ENCODE measurements at regions not wholly inside any gene's neighbourhood (a gene's known extent, or its start where the extent isn't known, plus 50 kb on each side); places are given as distances from the start of the nearest gene placed in this dataset.

- H3K9me3 ChIP-seq (ENCODE audit: control insufficient read depth, low read length) = no peaks in the 10 kb centered on the region
- DNase-seq = no peak
- no peak overlapping the region for H3K14ac ChIP-seq (ENCODE audit: low read length in 2 of 2)
- H3K27me3 ChIP-seq (ENCODE audit: control insufficient read depth in 1 of 2, insufficient read depth in 1 of 2, low read length in 2 of 2) = no peaks in the 10 kb centered on the region
- no peak overlapping the region for H2AK5ac ChIP-seq (ENCODE audit: low read length, severe bottlenecking)
- no peak overlapping the region for H3K4me2 ChIP-seq (ENCODE audit: low read length, poor library complexity, severe bottlenecking)
- H2BK120ac ChIP-seq (ENCODE audit: low read depth, low read length) = no peak overlapping the region
- no peaks in the 10 kb centered on the region for H3K36me3 ChIP-seq (ENCODE audit: control insufficient read depth in 1 of 2, insufficient read depth in 2 of 2, low read depth in 1 of 2, low read length in 2 of 2)
- 77% methylated on average over 1 of the region's 2 CpGs for WGBS
- no peak overlapping the region for H3K27ac ChIP-seq (ENCODE audit: low read length, poor library complexity, severe bottlenecking)
- H4K8ac ChIP-seq (ENCODE audit: low read length) = no peak overlapping the region
- H2AFZ ChIP-seq (ENCODE audit: low read depth, low read length) = no peak overlapping the region
- H3K4ac ChIP-seq (ENCODE audit: low read depth in 1 of 2, low read length in 2 of 2) = no peak overlapping the region
- H3K4me3 ChIP-seq (ENCODE audit: insufficient read depth in 1 of 2, low read depth in 1 of 2, low read length in 2 of 2) = no peak overlapping the region
- H3K4me1 ChIP-seq (ENCODE audit: control insufficient read depth, insufficient read depth, low read depth, low read length) = no peaks in the 10 kb centered on the region
- H3K9ac ChIP-seq (ENCODE audit: low read length) = no peak overlapping the region
- no peak overlapping the region for H2BK12ac ChIP-seq (ENCODE audit: low read length in 2 of 2)
- no peaks in the 10 kb centered on the region for H3K79me1 ChIP-seq (replicated peaks; ENCODE audit: low read length, poor library complexity, severe bottlenecking)
- no peak overlapping the region for H2BK5ac ChIP-seq (ENCODE audit: low read depth, low read length, poor library complexity, severe bottlenecking)
- no peak overlapping the region for H3K18ac ChIP-seq (ENCODE audit: low read depth in 1 of 2, low read length in 2 of 2)
- no peak overlapping the region for H3K23ac ChIP-seq (ENCODE audit: low read length in 2 of 2)
- no peak overlapping the region for H2BK15ac ChIP-seq (ENCODE audit: low read depth, poor library complexity, severe bottlenecking)
- H4K91ac ChIP-seq (ENCODE audit: low read length) = no peak overlapping the region
Observed at GRCh38 chr7:20012100-20012499, 205.1 kb downstream of the MACC1 start.

- no peaks in the 10 kb centered on the region for H3K79me1 ChIP-seq (replicated peaks; ENCODE audit: low read length, poor library complexity, severe bottlenecking)
- no peak overlapping the region for H3K9ac ChIP-seq (ENCODE audit: low read length)
- no peak overlapping the region for H2AK5ac ChIP-seq (ENCODE audit: low read length, severe bottlenecking)
- no peaks in the 10 kb centered on the region for H3K9me3 ChIP-seq (ENCODE audit: control insufficient read depth, low read length)
- WGBS = no CpG with 5 or more reads among the region's 1 CpG
- H2BK15ac ChIP-seq (ENCODE audit: low read depth, poor library complexity, severe bottlenecking) = no peak overlapping the region
- no peak overlapping the region for H3K4ac ChIP-seq (ENCODE audit: low read depth in 1 of 2, low read length in 2 of 2)
- no peak overlapping the region for H3K23ac ChIP-seq (ENCODE audit: low read length in 2 of 2)
- H3K4me2 ChIP-seq (ENCODE audit: low read length, poor library complexity, severe bottlenecking) = no peak overlapping the region
- H3K27ac ChIP-seq (ENCODE audit: low read length, poor library complexity, severe bottlenecking) = no peak overlapping the region
- no peak overlapping the region for H2BK12ac ChIP-seq (ENCODE audit: low read length in 2 of 2)
- no peak overlapping the region for H3K4me3 ChIP-seq (ENCODE audit: insufficient read depth in 1 of 2, low read depth in 1 of 2, low read length in 2 of 2)
- H3K27me3 ChIP-seq (ENCODE audit: control insufficient read depth in 1 of 2, insufficient read depth in 1 of 2, low read length in 2 of 2) = no peaks in the 10 kb centered on the region
- no peak overlapping the region for H4K8ac ChIP-seq (ENCODE audit: low read length)
- no peak overlapping the region for H2BK120ac ChIP-seq (ENCODE audit: low read depth, low read length)
- no peak overlapping the region for H3K18ac ChIP-seq (ENCODE audit: low read depth in 1 of 2, low read length in 2 of 2)
- H2BK5ac ChIP-seq (ENCODE audit: low read depth, low read length, poor library complexity, severe bottlenecking) = no peak overlapping the region
- no peaks in the 10 kb centered on the region for H3K4me1 ChIP-seq (ENCODE audit: control insufficient read depth, insufficient read depth, low read depth, low read length)
- H2AFZ ChIP-seq (ENCODE audit: low read depth, low read length) = no peak overlapping the region
- H4K91ac ChIP-seq (ENCODE audit: low read length) = no peak overlapping the region
- H3K14ac ChIP-seq (ENCODE audit: low read length in 2 of 2) = no peak overlapping the region
- no peaks in the 10 kb centered on the region for H3K36me3 ChIP-seq (ENCODE audit: control insufficient read depth in 1 of 2, insufficient read depth in 2 of 2, low read depth in 1 of 2, low read length in 2 of 2)
- DNase-seq = no peak
Observed at GRCh38 chr7:20010877-20011276, 206.3 kb downstream of the MACC1 start.

- no peak overlapping the region for H3K27ac ChIP-seq (ENCODE audit: low read length, poor library complexity, severe bottlenecking)
- H2BK15ac ChIP-seq (ENCODE audit: low read depth, poor library complexity, severe bottlenecking) = no peak overlapping the region
- no peaks in the 10 kb centered on the region for H3K4me1 ChIP-seq (ENCODE audit: control insufficient read depth, insufficient read depth, low read depth, low read length)
- no peak overlapping the region for H2BK5ac ChIP-seq (ENCODE audit: low read depth, low read length, poor library complexity, severe bottlenecking)
- no peaks in the 10 kb centered on the region for H3K27me3 ChIP-seq (ENCODE audit: control insufficient read depth in 1 of 2, insufficient read depth in 1 of 2, low read length in 2 of 2)
- no peak overlapping the region for H2BK120ac ChIP-seq (ENCODE audit: low read depth, low read length)
- H3K36me3 ChIP-seq (ENCODE audit: control insufficient read depth in 1 of 2, insufficient read depth in 2 of 2, low read depth in 1 of 2, low read length in 2 of 2) = no peaks in the 10 kb centered on the region
- H3K9ac ChIP-seq (ENCODE audit: low read length) = no peak overlapping the region
- H4K91ac ChIP-seq (ENCODE audit: low read length) = no peak overlapping the region
- H3K9me3 ChIP-seq (ENCODE audit: control insufficient read depth, low read length) = no peaks in the 10 kb centered on the region
- no peak overlapping the region for H3K23ac ChIP-seq (ENCODE audit: low read length in 2 of 2)
- H3K14ac ChIP-seq (ENCODE audit: low read length in 2 of 2) = no peak overlapping the region
- no peak overlapping the region for H4K8ac ChIP-seq (ENCODE audit: low read length)
- no peak overlapping the region for H2AK5ac ChIP-seq (ENCODE audit: low read length, severe bottlenecking)
- no peak overlapping the region for H3K18ac ChIP-seq (ENCODE audit: low read depth in 1 of 2, low read length in 2 of 2)
- no peaks in the 10 kb centered on the region for H3K79me1 ChIP-seq (replicated peaks; ENCODE audit: low read length, poor library complexity, severe bottlenecking)
- H3K4ac ChIP-seq (ENCODE audit: low read depth in 1 of 2, low read length in 2 of 2) = no peak overlapping the region
- no peak for DNase-seq
- H2AFZ ChIP-seq (ENCODE audit: low read depth, low read length) = no peak overlapping the region
- H2BK12ac ChIP-seq (ENCODE audit: low read length in 2 of 2) = no peak overlapping the region
- no peak overlapping the region for H3K4me3 ChIP-seq (ENCODE audit: insufficient read depth in 1 of 2, low read depth in 1 of 2, low read length in 2 of 2)
- no peak overlapping the region for H3K4me2 ChIP-seq (ENCODE audit: low read length, poor library complexity, severe bottlenecking)
Observed at GRCh38 chr7:20007510-20007909, 209.7 kb downstream of the MACC1 start.

- no peak overlapping the region for H2BK5ac ChIP-seq (ENCODE audit: low read depth, low read length, poor library complexity, severe bottlenecking)
- no peaks in the 10 kb centered on the region for H3K27me3 ChIP-seq (ENCODE audit: control insufficient read depth in 1 of 2, insufficient read depth in 1 of 2, low read length in 2 of 2)
- no peak overlapping the region for H3K23ac ChIP-seq (ENCODE audit: low read length in 2 of 2)
- H3K79me1 ChIP-seq (replicated peaks; ENCODE audit: low read length, poor library complexity, severe bottlenecking) = no peaks in the 10 kb centered on the region
- H4K8ac ChIP-seq (ENCODE audit: low read length) = no peak overlapping the region
- no peak overlapping the region for H2BK120ac ChIP-seq (ENCODE audit: low read depth, low read length)
- no CpG with 5 or more reads among the region's 3 CpGs for WGBS
- no peaks in the 10 kb centered on the region for H3K36me3 ChIP-seq (ENCODE audit: control insufficient read depth in 1 of 2, insufficient read depth in 2 of 2, low read depth in 1 of 2, low read length in 2 of 2)
- no peak overlapping the region for H3K4me2 ChIP-seq (ENCODE audit: low read length, poor library complexity, severe bottlenecking)
- no peak overlapping the region for H3K4ac ChIP-seq (ENCODE audit: low read depth in 1 of 2, low read length in 2 of 2)
- no peak overlapping the region for H2AFZ ChIP-seq (ENCODE audit: low read depth, low read length)
- no peak overlapping the region for H2BK12ac ChIP-seq (ENCODE audit: low read length in 2 of 2)
- DNase-seq = no peak
- H3K18ac ChIP-seq (ENCODE audit: low read depth in 1 of 2, low read length in 2 of 2) = no peak overlapping the region
- H3K4me1 ChIP-seq (ENCODE audit: control insufficient read depth, insufficient read depth, low read depth, low read length) = no peaks in the 10 kb centered on the region
- H3K9ac ChIP-seq (ENCODE audit: low read length) = no peak overlapping the region
- H3K27ac ChIP-seq (ENCODE audit: low read length, poor library complexity, severe bottlenecking) = no peak overlapping the region
- no peak overlapping the region for H3K4me3 ChIP-seq (ENCODE audit: insufficient read depth in 1 of 2, low read depth in 1 of 2, low read length in 2 of 2)
- no peak overlapping the region for H2BK15ac ChIP-seq (ENCODE audit: low read depth, poor library complexity, severe bottlenecking)
- H4K91ac ChIP-seq (ENCODE audit: low read length) = no peak overlapping the region
- no peak overlapping the region for H2AK5ac ChIP-seq (ENCODE audit: low read length, severe bottlenecking)
- H3K14ac ChIP-seq (ENCODE audit: low read length in 2 of 2) = no peak overlapping the region
- H3K9me3 ChIP-seq (ENCODE audit: control insufficient read depth, low read length) = no peaks in the 10 kb centered on the region
Observed at GRCh38 chr7:20005081-20005480, 212.1 kb downstream of the MACC1 start.

Data from mesenchymal stem cell (in vitro differentiated cells and primary cell).